ENCODE measurements at regions not wholly inside any gene's neighbourhood (a gene's known extent, or its start where the extent isn't known, plus 50 kb on each side); places are given as distances from the start of the nearest gene placed in this dataset.

DNA sequence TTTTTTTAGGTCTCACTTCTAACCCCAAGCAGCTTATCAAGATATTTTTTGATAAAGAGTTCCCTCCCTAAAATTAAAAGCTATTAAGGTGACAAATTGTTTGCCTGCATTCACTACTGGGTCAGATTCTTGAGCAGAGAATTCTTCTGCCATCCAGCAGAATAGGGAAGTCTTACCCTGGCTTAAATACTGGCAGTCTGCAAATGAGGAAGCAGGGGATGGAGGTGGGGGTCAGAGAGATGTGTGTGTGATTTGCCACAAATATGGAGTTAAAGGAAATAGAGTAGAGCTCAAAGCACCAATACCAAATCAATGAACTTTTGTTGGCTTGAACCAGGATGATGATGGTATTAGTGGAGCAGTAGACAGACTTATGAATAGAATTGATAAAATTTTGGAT lies 122.2 kb downstream of the ANXA5 start:
- TF ChIP-seq EZH2 (IDR thresholded peaks at IDR 0.05; ENCODE audit: insufficient read depth, poor library complexity, severe bottlenecking): no peak
- no peak for TF ChIP-seq EZH2phosphoT487 (IDR thresholded peaks at IDR 0.05; ENCODE audit: insufficient read depth, low read depth)

Measured in GM23248 (cell line).